Vagina (tissue), 2 donors: ENCODE measurements at regions not wholly inside any gene's neighbourhood (a gene's known extent, or its start where the extent isn't known, plus 50 kb on each side); places are given as distances from the start of the nearest gene placed in this dataset.

Experiments
- CTCF ChIP-seq, 3 experiments: fragments of 450-650 bp in 2 of 3; fragments of 200-600 bp in 1 of 3; sonication (generic) in 1 of 3; IDR thresholded peaks; one replicate each; pipeline ENCODE4 v1.5.1; 2017 to 2019; ENCODE audit warnings: antibody characterized with exemption in 3 of 3, mild to moderate bottlenecking in 2 of 3, moderate library complexity in 2 of 3
- POLR2A ChIP-seq, 2 donors: fragments of 450-650 bp; IDR thresholded peaks; one replicate each; pipeline ENCODE4 v1.6.1; 2017; ENCODE audit warnings: antibody characterized with exemption in 2 of 2, mild to moderate bottlenecking in 2 of 2, moderate library complexity in 2 of 2
- POLR2AphosphoS5 ChIP-seq, 2 donors: sonication (generic); formaldehyde crosslinking; IDR thresholded peaks; one replicate each; pipeline ENCODE4 v1.9.0; 2017; ENCODE audit warnings: antibody characterized with exemption in 2 of 2, mild to moderate bottlenecking in 2 of 2, low read depth in 1 of 2; ENCODE audit not compliant: insufficient read depth in 1 of 2

GRCh38 chr7:69062020-69062765 lies 536.1 kb upstream of the AUTS2 start:
- TF ChIP-seq POLR2AphosphoS5 (IDR thresholded peaks at IDR 0.05; ENCODE audit: insufficient read depth in 1 of 2, low read depth in 1 of 2) = no peak
- no peak for TF ChIP-seq CTCF (IDR thresholded peaks at IDR 0.05)
- TF ChIP-seq POLR2A (IDR thresholded peaks at IDR 0.05) = no peak
